ENCODE measurements at regions not wholly inside any gene's neighbourhood (a gene's known extent, or its start where the extent isn't known, plus 50 kb on each side); places are given as distances from the start of the nearest gene placed in this dataset.
"Not testable (repeated sequence)": the region's sequence is repeated elsewhere in the genome, so short reads cannot be mapped to it uniquely, and the experiment has no call there.

- no peak for DNase-seq
These were observed 488.9 kb upstream of the SOX11 start for GRCh38 chr2:5203134-5203755.

DNA sequence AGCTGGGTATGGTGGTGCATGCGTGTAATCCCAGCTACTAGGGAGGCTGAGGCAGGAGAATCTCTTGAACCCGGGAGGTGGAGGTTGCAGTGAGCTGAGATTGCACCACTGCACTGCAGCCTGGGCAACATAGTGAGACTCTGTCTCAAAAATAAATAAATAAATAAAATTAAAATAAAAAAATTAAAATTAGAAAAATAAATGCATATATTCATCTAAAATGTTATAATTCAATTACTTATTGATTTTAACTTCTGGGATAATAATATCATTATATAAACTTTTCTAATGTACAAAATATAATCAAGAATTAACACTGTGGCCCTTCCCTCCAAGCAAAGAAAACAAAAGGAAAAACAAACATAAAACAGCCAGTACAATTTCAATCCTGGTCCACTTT lies 485.4 kb upstream of the SOX11 start:
- not testable (repeated sequence) for DNase-seq

DNA sequence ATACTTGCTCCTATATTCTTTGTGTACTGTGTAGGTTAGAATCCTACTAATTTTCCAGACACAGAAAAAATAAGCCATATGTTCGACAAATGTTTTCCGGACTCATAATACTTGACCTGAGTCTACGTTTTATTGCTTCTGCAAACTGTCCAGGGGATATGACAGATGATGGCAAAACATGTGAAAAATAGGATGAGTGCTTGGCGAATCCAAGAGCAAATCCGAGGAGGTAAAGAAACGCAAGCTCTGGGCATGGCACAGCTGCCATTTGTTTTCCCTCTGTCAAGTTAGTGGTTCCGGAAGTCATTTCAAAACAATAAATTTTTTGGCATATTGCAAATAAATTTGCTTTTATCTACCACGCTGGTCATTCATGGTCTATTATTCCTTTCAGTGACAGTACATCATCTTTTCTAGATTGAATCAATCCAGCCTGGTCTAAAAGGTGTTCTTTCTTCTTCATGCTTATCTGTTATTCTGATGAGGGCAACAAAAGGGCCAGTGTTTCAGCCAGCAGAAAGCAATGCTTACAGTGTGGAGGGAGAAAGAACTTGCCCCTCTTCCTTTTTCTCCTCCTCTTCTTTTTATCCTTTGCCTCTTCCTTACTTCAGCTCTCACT lies 476.1 kb upstream of the SOX11 start:
- DNase-seq, result no peak

GRCh38 chr2:5227062-5227699 lies 465.0 kb upstream of the SOX11 start:
- DNase-seq, result no peak

GRCh38 chr2:5229574-5229973 lies 462.6 kb upstream of the SOX11 start:
- no peak for DNase-seq

DNA sequence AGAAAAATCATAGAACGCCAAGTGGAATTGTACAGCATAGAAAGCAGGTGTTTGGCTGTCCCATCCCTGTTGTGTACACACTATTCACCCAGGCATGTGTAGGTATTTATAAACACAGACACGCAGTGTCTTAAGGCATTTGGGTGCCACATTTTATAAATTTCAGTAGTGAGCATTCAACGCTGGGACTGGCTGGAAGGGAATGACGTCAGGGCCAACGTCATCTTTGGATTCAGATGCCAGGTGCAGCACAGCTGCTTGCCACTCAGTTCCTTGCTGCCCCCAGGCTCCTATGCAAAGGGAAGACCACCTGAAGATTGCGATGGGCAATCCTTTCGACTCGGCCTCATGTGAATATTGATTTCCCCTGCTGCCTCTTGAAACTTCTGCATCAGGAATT lies 461.7 kb upstream of the SOX11 start:
- no peak for DNase-seq

DNA sequence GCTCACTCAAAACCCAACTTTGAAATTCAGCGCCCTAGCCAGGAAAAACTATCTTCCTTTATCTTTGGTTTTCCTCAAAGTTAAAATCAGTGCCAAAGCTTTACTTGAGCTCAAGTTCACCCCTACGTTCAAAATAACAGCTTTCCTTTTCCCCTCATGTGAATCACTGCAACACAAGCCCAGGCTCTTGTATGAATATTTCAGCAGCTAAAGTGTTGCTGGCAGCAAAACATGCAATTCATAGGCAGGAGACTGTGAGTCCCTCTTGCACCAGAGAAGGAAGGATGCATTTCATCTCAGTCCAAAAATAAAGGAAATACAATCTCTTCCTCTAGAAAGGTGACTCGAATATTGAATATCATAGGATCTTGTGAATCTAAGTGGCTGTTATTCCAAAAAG lies 461.3 kb upstream of the SOX11 start:
- no peak for DNase-seq

GRCh38 chr2:5231287-5231686 lies 460.9 kb upstream of the SOX11 start:
- no peak for DNase-seq

DNA sequence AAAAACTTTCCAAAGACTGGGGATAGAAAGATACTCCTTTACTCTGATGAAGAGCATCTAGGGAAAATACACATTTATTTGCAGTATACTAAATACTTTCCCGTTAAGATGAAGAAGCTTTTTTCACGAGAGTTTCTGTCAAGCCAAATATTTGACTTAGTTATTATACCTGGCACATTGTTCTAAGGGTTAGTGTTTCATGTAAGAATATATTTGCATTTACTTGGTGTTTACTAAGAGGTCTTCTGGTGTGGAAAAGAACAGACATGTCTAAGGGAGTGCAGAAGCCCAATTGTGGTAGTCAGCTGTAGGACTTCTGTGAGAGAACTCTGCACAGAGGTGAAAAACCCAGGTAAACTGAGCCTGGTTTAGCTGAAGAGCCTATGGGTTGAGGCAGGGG lies 457.6 kb upstream of the SOX11 start:
- no peak for DNase-seq

DNA sequence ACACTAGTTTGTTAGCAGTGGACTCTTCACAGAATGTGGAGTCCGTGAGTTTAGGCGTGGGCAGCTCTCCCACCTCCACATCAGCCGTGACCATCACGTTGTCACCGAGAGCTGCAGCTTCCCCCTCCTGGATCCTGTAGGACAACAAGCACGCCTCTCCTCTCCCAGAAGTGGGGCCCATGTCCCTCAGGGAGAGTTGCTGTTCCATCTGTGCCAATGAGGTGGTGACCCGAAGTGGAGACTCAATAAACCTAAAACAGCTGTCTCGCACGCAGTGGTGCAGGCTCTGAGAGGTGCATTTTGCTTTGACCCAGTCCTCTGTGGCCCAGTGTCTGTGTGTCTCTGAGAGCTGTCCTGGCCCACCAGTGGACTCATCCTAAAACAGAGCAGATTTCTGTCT lies 456.5 kb upstream of the SOX11 start:
- no peak for DNase-seq

GRCh38 chr2:5236249-5236648 lies 455.9 kb upstream of the SOX11 start:
- no peak for DNase-seq

DNA sequence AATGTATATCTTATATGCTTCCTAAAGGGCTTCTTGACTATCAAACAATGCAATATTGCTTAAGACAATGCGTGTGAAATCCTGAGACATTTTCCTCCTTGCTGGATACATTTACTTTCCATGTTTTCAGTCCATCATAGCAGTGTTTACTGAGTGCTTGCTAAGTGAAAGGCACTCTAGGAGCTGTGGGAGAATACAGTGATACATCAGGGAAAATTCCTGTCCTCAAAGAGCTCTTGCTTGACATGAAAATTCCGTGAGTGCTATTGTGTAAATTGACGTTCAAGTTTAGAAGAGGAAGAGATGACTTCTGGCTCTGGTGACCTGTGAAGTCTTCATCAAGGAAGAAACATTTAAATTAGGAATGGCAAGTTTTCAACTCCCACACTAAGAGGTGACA lies 449.4 kb upstream of the SOX11 start:
- no peak for DNase-seq

DNA sequence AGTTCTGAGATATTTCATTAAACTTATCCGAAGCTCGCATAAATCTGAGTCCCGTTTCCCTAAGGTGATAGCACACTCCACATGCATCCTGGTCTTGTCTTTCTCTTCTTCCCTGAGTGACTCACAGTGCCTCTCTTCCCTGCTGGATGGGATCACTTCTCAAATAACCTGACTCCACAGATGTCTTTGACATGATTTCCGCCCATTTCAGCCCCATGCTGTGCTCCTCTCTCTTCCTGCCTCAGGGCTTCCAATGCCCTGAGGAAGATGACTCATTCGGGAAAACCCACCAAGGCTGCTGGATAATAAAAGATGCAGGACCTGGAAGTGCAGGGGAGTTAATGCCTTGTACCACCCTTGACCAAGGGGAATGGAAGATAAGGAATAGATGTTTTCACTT lies 441.7 kb upstream of the SOX11 start:
- no peak for DNase-seq

DNA sequence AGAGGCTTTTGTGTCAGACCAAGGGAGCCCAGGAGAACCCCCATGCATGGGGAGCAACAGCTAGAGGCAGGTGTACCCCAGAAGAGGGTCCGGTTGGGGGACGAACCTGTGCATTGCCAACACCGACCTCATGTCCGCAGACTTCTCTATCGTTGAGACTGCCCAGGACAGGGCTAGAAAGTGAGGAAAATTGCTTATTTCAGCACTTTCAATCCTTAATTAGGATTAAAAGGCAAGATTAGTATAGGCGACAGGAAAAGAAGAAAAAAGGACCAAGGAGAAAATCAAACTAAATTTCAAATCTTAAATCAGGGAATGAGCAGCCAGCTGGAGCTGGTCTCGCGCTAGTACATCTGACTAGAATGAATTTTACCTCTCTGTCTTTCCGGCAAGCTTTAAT lies 438.9 kb upstream of the SOX11 start:
- DNase-seq, result no peak

DNA sequence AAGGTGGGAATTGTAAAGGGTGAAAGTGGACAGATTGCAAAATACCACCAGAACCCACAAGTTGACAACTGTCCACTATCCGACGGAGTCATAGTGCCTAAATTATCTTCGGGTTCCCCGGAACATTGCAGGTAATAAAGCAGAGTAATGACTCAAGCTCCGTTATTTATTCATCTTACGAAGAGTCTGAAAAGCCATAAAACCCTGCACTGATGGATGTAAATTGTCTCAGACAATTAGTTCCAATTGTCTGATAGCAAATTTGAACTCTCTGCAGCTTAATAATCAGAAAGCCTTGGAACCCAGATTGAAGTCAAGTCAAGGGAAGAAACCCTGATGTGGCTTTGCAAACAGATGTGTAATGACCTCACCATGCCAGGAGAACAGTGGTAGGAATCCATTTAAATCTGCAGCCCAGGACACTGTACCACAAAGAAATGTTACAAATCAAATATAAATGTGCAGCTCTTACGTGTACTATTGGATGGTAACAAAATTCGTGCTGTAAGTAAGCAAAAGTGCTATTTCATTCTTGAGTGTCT lies 437.3 kb upstream of the SOX11 start:
- no peak for DNase-seq

DNA sequence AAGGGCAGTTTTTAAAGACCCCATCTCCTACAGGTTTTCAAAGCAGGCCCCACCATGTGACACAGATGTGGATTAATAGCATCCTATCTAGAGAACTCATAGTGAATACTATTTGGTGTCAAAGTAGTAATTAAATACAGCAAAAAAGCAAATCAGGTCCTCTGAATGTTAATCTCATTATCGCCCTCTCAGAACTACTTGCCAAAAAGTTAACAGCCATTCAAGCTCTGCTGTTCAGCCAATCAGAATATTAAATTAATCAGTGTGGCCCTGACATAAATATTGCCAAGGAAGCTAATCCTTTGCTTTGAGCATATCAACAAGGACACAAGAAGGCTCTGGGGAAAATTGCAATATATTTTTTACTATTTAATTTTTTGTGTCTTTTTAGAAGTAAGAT lies 428.9 kb upstream of the SOX11 start:
- no peak for DNase-seq

DNA sequence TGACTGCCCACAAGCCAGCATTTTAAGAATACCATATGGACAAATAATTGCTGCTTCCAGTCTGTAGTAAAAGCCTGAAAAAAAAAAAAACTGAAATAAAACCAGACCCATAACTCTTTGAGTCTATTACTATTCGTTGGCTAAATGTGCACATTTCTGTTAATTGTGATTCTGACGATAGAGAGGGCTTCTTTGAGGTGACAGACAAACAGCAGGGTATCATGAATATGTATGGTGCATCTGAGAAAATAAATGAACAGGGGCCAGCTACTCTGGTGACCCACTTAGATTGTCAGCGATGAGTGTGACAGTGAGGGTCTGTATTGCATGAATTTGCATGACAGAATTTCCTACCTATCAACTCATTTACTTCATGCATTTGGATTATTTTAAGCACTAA lies 427.8 kb upstream of the SOX11 start:
- DNase-seq, result no peak

GRCh38 chr2:5285061-5285460 lies 407.1 kb upstream of the SOX11 start:
- no peak for DNase-seq

DNA sequence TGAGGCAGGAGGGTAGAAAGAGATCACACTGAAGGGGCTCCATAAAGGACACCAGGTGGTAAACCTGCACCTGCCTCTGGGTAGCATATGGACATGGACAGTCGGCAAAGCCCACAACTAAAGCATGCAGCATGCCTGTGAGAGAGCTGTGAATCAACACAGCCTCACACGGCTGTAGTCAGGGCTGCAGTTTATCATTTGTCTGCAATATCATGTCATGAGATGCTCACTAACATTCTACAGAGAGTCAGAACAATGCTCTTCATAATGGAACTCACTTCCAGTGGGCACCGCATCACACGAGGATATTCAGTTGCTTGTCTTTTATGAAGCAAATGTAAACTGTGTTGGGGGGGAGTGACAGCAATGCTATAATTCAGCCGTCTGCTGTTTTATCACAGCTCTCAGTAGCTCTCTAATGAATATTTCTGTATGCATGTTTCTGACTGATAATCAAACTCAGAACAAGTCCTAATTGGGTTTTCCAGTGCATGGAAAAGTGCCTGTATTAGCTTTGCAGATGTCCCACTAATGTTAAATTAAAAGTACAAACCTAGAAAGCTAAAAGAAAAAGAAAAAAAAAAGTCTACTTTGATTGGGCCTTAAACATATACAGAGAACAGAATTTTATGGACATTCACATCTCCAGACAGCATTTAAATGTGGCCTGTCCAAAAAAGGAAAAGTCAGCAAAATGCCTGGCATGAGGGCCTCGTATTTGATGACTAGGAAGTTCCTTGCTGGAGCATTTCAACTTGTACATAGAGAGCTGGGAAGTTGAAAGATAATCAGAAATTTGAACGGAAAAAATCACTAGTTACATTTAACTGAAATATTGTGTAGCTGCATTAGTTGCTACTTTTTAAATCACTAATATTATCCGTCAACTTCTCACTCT lies 406.1 kb upstream of the SOX11 start:
- DNase-seq, result no peak

- DNase-seq, result no peak
These were observed 404.4 kb upstream of the SOX11 start for GRCh38 chr2:5287558-5288334.

GRCh38 chr2:5290900-5291546 lies 401.2 kb upstream of the SOX11 start:
- DNase-seq, result no peak

GRCh38 chr2:5304640-5305039 lies 387.5 kb upstream of the SOX11 start:
- DNase-seq, result no peak
